NT2/D1 (cell line): ENCODE measurements at regions not wholly inside any gene's neighbourhood (a gene's known extent, or its start where the extent isn't known, plus 50 kb on each side); places are given as distances from the start of the nearest gene placed in this dataset.

ENCODE experiments used
- SUZ12 ChIP-seq: IDR thresholded peaks from 2 replicates; pipeline ENCODE4 v1.6.1; 2011; ENCODE audit not compliant: insufficient read length, insufficient read depth; ENCODE audit errors: extremely low read depth
- YY1 ChIP-seq: IDR thresholded peaks from 2 replicates; pipeline ENCODE4 v1.6.1; 2011; ENCODE audit not compliant: insufficient read length, insufficient read depth
- ZNF274 ChIP-seq: IDR thresholded peaks from 2 replicates; pipeline ENCODE4 v1.6.1; 2011; ENCODE audit warnings: mild to moderate bottlenecking, low read depth, low read length

DNA sequence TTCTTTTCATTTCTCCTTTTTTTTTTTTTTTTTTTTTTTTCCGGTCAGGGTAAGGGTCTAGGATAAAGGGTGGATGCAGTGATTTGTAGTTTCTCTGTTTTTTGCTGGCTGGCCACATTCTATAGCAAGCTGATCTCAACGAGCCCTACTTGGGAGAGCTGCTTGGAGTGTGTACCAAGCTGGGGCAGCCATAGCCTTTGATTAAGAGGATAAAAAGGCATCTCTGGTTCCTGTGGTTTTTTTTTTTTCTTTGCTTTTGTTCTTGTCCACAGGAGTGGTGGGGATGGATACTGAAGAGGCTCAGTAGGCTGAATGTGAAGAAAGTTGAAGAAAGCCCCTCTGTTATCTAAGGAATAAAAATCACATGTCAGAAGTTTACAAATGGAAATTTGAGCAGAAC lies 955.3 kb upstream of the WWC1 start:
- TF ChIP-seq YY1 (no peak), ZNF274 (no peak), SUZ12 (no peak)
